OCI-LY3 (cell line): ENCODE measurements at regions not wholly inside any gene's neighbourhood (a gene's known extent, or its start where the extent isn't known, plus 50 kb on each side); places are given as distances from the start of the nearest gene placed in this dataset.

Experiments used
- CTCF ChIP-seq: fragments of 200-600, 300-600 bp; sonication (generic); IDR thresholded peaks from 2 replicates; pipeline ENCODE4 v1.5.1; 2014; ENCODE audit warnings: antibody characterized with exemption, low read length, low read depth
- EZH2phosphoT487 ChIP-seq: fragments of 200-600 bp; shearing (Covaris generic); IDR thresholded peaks from 2 replicates; pipeline ENCODE4 v1.6.1; 2018; ENCODE audit warnings: antibody characterized with exemption, mixed run types, low read depth

GRCh38 chr4:54373718-54374210, 144.7 kb downstream of the PDGFRA start:
- TF ChIP-seq CTCF: no peak
- TF ChIP-seq EZH2phosphoT487: no peak
